SK-N-SH treated with all-trans-retinoic acid at 6 μM for 48 hours (cell line): ENCODE measurements at regions not wholly inside any gene's neighbourhood (a gene's known extent, or its start where the extent isn't known, plus 50 kb on each side); places are given as distances from the start of the nearest gene placed in this dataset.

ENCODE experiments used
- ATAC-seq: fragments of 200-7000 bp; cut with Tn5 transposase; 3 replicates; pipeline ENCODE4 v1.9.1; 2020; ENCODE audit warnings: mild to moderate bottlenecking, moderate library complexity
- ARNTL ChIP-seq: fragments of 450-650 bp; formaldehyde crosslinking; IDR thresholded peaks from 2 replicates; pipeline ENCODE4 v1.5.0; 2020; ENCODE audit warnings: low read depth, mild to moderate bottlenecking, moderate library complexity, borderline replicate concordance
- BACH2 ChIP-seq: fragments of 250-450 bp; sonication (Bioruptor Pico); IDR thresholded peaks from 2 replicates; pipeline ENCODE4 v1.9.0; 2021; ENCODE audit warnings: mild to moderate bottlenecking, borderline replicate concordance
- CSDC2 ChIP-seq: fragments of 250-450 bp; sonication (Bioruptor Pico); IDR thresholded peaks from 2 replicates; pipeline ENCODE4 v1.5.0; 2020; ENCODE audit warnings: mild to moderate bottlenecking, moderate library complexity
- ESRRG ChIP-seq: fragments of 250-450 bp; sonication (Bioruptor Pico); IDR thresholded peaks from 2 replicates; pipeline ENCODE4 v1.6.1; 2021; ENCODE audit warnings: mild to moderate bottlenecking
- GLIS3 ChIP-seq: fragments of 250-450 bp; sonication (Bioruptor Pico); IDR thresholded peaks from 2 replicates; pipeline ENCODE4 v1.5.0; 2020; ENCODE audit warnings: mild to moderate bottlenecking, moderate library complexity
- ISL1 ChIP-seq: fragments of 250-450 bp; sonication (Bioruptor Pico); IDR thresholded peaks from 2 replicates; pipeline ENCODE4 v2.1.2; 2022; ENCODE audit warnings: mild to moderate bottlenecking, moderate library complexity
- OSR1 ChIP-seq: fragments of 250-450 bp; sonication (Bioruptor Pico); IDR thresholded peaks from 2 replicates; pipeline ENCODE4 v1.8.0; 2022; ENCODE audit warnings: moderate library complexity, mild to moderate bottlenecking, inconsistent platforms
- PPARA ChIP-seq: fragments of 250-450 bp; sonication (Bioruptor Pico); IDR thresholded peaks from 2 replicates; pipeline ENCODE4 v1.5.0; 2020; ENCODE audit warnings: mild to moderate bottlenecking, borderline replicate concordance
- RARB ChIP-seq: fragments of 250-450 bp; sonication (Bioruptor Pico); IDR thresholded peaks from 2 replicates; pipeline ENCODE4 v1.8.0; 2021; ENCODE audit warnings: mild to moderate bottlenecking, moderate library complexity
- SNAI2 ChIP-seq: fragments of 250-450 bp; sonication (Bioruptor Pico); IDR thresholded peaks from 2 replicates; pipeline ENCODE4 v1.5.0; 2020; ENCODE audit warnings: mild to moderate bottlenecking, moderate library complexity
- TCF4 ChIP-seq: fragments of 250-450 bp; sonication (Bioruptor Pico); IDR thresholded peaks from 2 replicates; pipeline ENCODE4 v1.8.0; 2021; ENCODE audit warnings: mild to moderate bottlenecking, moderate library complexity, borderline replicate concordance
- TOX ChIP-seq: fragments of 250-450 bp; sonication (Bioruptor Pico); IDR thresholded peaks from 2 replicates; pipeline ENCODE4 v1.8.0; 2021; ENCODE audit warnings: mild to moderate bottlenecking, moderate library complexity, borderline replicate concordance
- ZC3H10 ChIP-seq: fragments of 250-450 bp; sonication (Bioruptor Pico); IDR thresholded peaks from 2 replicates; pipeline ENCODE4 v1.5.1; 2021; ENCODE audit warnings: mild to moderate bottlenecking, moderate library complexity
- ZFP3 ChIP-seq: fragments of 250-450 bp; sonication (Bioruptor Pico); IDR thresholded peaks from 2 replicates; pipeline ENCODE4 v1.5.0; 2020; ENCODE audit warnings: mild to moderate bottlenecking, moderate library complexity
- ZFP30 ChIP-seq: fragments of 450-650 bp; formaldehyde crosslinking; IDR thresholded peaks from 2 replicates; pipeline ENCODE4 v1.5.0; 2022; ENCODE audit warnings: mild to moderate bottlenecking, moderate library complexity
- ZNF565 ChIP-seq: fragments of 450-650 bp; formaldehyde crosslinking; conservative IDR thresholded peaks from 2 replicates; pipeline ENCODE4 v1.5.0; 2020; ENCODE audit warnings: low read depth, mild to moderate bottlenecking, moderate library complexity
- ZNF70 ChIP-seq: fragments of 450-650 bp; formaldehyde crosslinking; IDR thresholded peaks from 2 replicates; pipeline ENCODE4 v1.5.0; 2020; ENCODE audit warnings: mild to moderate bottlenecking, moderate library complexity
- ZNF8 ChIP-seq: fragments of 450-650 bp; formaldehyde crosslinking; IDR thresholded peaks from 2 replicates; pipeline ENCODE4 v1.5.0; 2020; ENCODE audit warnings: mild to moderate bottlenecking, moderate library complexity
- TF ChIP-seq, protein P1 (sequence below): fragments of 250-450 bp; sonication (Bioruptor Pico); IDR thresholded peaks from 2 replicates; pipeline ENCODE4 v1.5.0; 2020; ENCODE audit warnings: mild to moderate bottlenecking, moderate library complexity
- TF ChIP-seq, protein P2 (sequence below): fragments of 250-450 bp; sonication (Bioruptor Pico); IDR thresholded peaks from 2 replicates; pipeline ENCODE4 v1.8.0; 2020; ENCODE audit warnings: mild to moderate bottlenecking, moderate library complexity, borderline replicate concordance
- TF ChIP-seq, protein P3 (sequence below): fragments of 250-450 bp; sonication (Bioruptor Pico); IDR thresholded peaks from 2 replicates; pipeline ENCODE4 v1.8.0; 2021; ENCODE audit warnings: low read depth, mild to moderate bottlenecking, moderate library complexity, borderline replicate concordance
- TF ChIP-seq, protein P4 (sequence below): fragments of 250-450 bp; sonication (Bioruptor Pico); IDR thresholded peaks from 2 replicates; pipeline ENCODE4 v1.5.1; 2021; ENCODE audit warnings: mild to moderate bottlenecking, moderate library complexity

DNA sequence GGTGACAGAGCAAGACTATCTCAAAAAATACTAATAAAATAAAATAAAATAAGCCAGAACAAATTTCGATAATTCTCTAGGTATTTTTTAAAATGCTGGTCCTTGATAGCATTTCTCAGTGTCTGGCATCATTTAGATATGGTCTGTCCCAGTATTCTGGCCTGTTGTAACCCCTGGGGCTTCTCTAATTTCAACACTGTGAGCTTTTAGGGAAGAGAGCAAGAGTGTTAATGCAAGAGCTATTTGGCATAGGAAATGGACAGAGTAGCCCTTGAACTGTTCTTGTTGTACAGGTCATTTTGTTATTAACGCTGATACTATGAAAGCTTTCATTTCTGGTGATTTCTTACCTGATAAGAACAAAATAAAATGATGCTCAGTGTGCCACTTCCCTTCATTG, 112.2 kb upstream of the ZNF608 start:
- TF ChIP-seq CSDC2 (CRISPR knock-in tag): no peak
- no peak for TF ChIP-seq BACH2
- no peak for TF ChIP-seq ZNF8 (CRISPR knock-in tag)
- TF ChIP-seq ZFP3 (CRISPR knock-in tag): no peak
- no peak for TF ChIP-seq RARB (CRISPR knock-in tag)
- no peak for TF ChIP-seq GLIS3 (CRISPR knock-in tag)
- TF ChIP-seq ISL1 (CRISPR knock-in tag): no peak
- TF ChIP-seq ZFP30 (CRISPR knock-in tag): no peak
- TF ChIP-seq, protein P1, sequence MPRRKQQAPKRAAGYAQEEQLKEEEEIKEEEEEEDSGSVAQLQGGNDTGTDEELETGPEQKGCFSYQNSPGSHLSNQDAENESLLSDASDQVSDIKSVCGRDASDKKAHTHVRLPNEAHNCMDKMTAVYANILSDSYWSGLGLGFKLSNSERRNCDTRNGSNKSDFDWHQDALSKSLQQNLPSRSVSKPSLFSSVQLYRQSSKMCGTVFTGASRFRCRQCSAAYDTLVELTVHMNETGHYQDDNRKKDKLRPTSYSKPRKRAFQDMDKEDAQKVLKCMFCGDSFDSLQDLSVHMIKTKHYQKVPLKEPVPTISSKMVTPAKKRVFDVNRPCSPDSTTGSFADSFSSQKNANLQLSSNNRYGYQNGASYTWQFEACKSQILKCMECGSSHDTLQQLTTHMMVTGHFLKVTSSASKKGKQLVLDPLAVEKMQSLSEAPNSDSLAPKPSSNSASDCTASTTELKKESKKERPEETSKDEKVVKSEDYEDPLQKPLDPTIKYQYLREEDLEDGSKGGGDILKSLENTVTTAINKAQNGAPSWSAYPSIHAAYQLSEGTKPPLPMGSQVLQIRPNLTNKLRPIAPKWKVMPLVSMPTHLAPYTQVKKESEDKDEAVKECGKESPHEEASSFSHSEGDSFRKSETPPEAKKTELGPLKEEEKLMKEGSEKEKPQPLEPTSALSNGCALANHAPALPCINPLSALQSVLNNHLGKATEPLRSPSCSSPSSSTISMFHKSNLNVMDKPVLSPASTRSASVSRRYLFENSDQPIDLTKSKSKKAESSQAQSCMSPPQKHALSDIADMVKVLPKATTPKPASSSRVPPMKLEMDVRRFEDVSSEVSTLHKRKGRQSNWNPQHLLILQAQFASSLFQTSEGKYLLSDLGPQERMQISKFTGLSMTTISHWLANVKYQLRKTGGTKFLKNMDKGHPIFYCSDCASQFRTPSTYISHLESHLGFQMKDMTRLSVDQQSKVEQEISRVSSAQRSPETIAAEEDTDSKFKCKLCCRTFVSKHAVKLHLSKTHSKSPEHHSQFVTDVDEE: no peak
- no peak for TF ChIP-seq SNAI2
- TF ChIP-seq, protein P2, sequence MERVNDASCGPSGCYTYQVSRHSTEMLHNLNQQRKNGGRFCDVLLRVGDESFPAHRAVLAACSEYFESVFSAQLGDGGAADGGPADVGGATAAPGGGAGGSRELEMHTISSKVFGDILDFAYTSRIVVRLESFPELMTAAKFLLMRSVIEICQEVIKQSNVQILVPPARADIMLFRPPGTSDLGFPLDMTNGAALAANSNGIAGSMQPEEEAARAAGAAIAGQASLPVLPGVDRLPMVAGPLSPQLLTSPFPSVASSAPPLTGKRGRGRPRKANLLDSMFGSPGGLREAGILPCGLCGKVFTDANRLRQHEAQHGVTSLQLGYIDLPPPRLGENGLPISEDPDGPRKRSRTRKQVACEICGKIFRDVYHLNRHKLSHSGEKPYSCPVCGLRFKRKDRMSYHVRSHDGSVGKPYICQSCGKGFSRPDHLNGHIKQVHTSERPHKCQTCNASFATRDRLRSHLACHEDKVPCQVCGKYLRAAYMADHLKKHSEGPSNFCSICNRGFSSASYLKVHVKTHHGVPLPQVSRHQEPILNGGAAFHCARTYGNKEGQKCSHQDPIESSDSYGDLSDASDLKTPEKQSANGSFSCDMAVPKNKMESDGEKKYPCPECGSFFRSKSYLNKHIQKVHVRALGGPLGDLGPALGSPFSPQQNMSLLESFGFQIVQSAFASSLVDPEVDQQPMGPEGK (CRISPR knock-in tag): no peak
- TF ChIP-seq TOX (CRISPR knock-in tag): no peak
- TF ChIP-seq, protein P3, sequence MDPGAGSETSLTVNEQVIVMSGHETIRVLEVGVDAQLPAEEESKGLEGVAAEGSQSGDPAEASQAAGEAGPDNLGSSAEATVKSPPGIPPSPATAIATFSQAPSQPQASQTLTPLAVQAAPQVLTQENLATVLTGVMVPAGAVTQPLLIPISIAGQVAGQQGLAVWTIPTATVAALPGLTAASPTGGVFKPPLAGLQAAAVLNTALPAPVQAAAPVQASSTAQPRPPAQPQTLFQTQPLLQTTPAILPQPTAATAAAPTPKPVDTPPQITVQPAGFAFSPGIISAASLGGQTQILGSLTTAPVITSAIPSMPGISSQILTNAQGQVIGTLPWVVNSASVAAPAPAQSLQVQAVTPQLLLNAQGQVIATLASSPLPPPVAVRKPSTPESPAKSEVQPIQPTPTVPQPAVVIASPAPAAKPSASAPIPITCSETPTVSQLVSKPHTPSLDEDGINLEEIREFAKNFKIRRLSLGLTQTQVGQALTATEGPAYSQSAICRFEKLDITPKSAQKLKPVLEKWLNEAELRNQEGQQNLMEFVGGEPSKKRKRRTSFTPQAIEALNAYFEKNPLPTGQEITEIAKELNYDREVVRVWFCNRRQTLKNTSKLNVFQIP: no peak
- TF ChIP-seq, protein P4, sequence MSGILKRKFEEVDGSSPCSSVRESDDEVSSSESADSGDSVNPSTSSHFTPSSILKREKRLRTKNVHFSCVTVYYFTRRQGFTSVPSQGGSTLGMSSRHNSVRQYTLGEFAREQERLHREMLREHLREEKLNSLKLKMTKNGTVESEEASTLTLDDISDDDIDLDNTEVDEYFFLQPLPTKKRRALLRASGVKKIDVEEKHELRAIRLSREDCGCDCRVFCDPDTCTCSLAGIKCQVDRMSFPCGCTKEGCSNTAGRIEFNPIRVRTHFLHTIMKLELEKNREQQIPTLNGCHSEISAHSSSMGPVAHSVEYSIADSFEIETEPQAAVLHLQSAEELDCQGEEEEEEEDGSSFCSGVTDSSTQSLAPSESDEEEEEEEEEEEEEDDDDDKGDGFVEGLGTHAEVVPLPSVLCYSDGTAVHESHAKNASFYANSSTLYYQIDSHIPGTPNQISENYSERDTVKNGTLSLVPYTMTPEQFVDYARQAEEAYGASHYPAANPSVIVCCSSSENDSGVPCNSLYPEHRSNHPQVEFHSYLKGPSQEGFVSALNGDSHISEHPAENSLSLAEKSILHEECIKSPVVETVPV: no peak
- no peak for TF ChIP-seq ESRRG
- TF ChIP-seq ZNF565 (CRISPR knock-in tag): no peak
- no peak for TF ChIP-seq ZNF70 (CRISPR knock-in tag)
- TF ChIP-seq TCF4 (CRISPR knock-in tag): no peak
- no peak for ATAC-seq

DNA sequence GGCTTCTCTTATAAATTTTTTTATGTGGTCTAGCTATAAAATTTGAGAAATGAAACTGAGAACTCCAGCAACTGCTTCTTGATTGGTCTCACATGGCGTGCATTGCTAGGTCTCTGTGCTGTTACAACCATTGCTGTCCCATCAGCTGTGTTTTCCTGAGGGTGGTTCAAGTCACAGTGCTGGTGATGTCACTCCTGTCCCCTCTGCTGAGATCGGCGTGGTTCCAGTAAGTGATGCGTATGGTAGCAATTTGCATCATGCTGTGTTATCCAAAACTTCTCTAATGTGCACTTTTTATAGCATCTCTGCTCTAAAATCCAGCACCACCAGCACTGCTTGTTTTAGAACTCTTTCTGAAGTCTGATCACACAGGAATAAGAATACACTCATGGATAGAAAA, 112.6 kb upstream of the ZNF608 start:
- peak; percentile 37; the same call in 1 of the 3 replicates for ATAC-seq
- TF ChIP-seq ZC3H10 (CRISPR knock-in tag): no peak
- TF ChIP-seq OSR1 (CRISPR knock-in tag): no peak
- no peak for TF ChIP-seq TCF4 (CRISPR knock-in tag)
- no peak for TF ChIP-seq CSDC2 (CRISPR knock-in tag)
- no peak for TF ChIP-seq PPARA (CRISPR knock-in tag)
- TF ChIP-seq BACH2: no peak
- TF ChIP-seq RARB (CRISPR knock-in tag): no peak
- no peak for TF ChIP-seq ZNF8 (CRISPR knock-in tag)
- TF ChIP-seq ISL1 (CRISPR knock-in tag): no peak
- no peak for TF ChIP-seq ESRRG
- TF ChIP-seq, protein P4: no peak
- TF ChIP-seq ARNTL (CRISPR knock-in tag): no peak
- TF ChIP-seq, protein P2 (CRISPR knock-in tag): no peak
- TF ChIP-seq, protein P3: no peak
- TF ChIP-seq ZFP30 (CRISPR knock-in tag): no peak
- TF ChIP-seq ZNF70 (CRISPR knock-in tag): no peak
- TF ChIP-seq, all 23 proteins: peak for 0
